GM21717 (cell line): ENCODE measurements at regions not wholly inside any gene's neighbourhood (a gene's known extent, or its start where the extent isn't known, plus 50 kb on each side); places are given as distances from the start of the nearest gene placed in this dataset.
"Not testable (repeated sequence)": the region's sequence is repeated elsewhere in the genome, so short reads cannot be mapped to it uniquely, and the experiment has no call there.

ENCODE experiments used
- ATAC-seq: cut with Tn5 transposase; IDR thresholded peaks from one replicate; pipeline ENCODE4 v1.9.1; 2021; ENCODE audit warnings: mild to moderate bottlenecking, moderate library complexity; ENCODE audit not compliant: unreplicated experiment

- no peak for ATAC-seq
Observed at GRCh38 chr5:106854922-106855321, 815.8 kb downstream of the EFNA5 start.

GRCh38 chr5:106854105-106854687 lies 816.5 kb downstream of the EFNA5 start:
- no peak for ATAC-seq

- ATAC-seq = no peak
Observed at GRCh38 chr5:106853266-106853665, 817.5 kb downstream of the EFNA5 start.

- no peak for ATAC-seq
Observed at GRCh38 chr5:106849266-106849665, 821.5 kb downstream of the EFNA5 start.

GRCh38 chr5:106843812-106844416 lies 826.8 kb downstream of the EFNA5 start:
- no peak for ATAC-seq

GRCh38 chr5:106833517-106833916 lies 837.2 kb downstream of the EFNA5 start:
- ATAC-seq = no peak

- no peak for ATAC-seq
Observed at GRCh38 chr5:106827061-106827460, 843.7 kb downstream of the EFNA5 start.

- no peak for ATAC-seq
Observed at GRCh38 chr5:106825374-106825773, 845.4 kb downstream of the EFNA5 start.

- no peak for ATAC-seq
Observed at GRCh38 chr5:106822851-106823250, 847.9 kb downstream of the EFNA5 start.

- ATAC-seq = no peak
Observed at GRCh38 chr5:106818552-106818951, 852.2 kb downstream of the EFNA5 start.

- no peak for ATAC-seq
Observed at GRCh38 chr5:106814961-106815360, 855.8 kb downstream of the EFNA5 start.

- no peak for ATAC-seq
Observed at GRCh38 chr5:106801554-106801953, 869.2 kb downstream of the EFNA5 start.

GRCh38 chr5:106797996-106798395 lies 872.7 kb downstream of the EFNA5 start:
- ATAC-seq = no peak

GRCh38 chr5:106796081-106796480 lies 874.7 kb downstream of the EFNA5 start:
- ATAC-seq = no peak

- no peak for ATAC-seq
Observed at GRCh38 chr5:106784846-106785245, 885.9 kb downstream of the EFNA5 start.

GRCh38 chr5:106780355-106780754 lies 890.4 kb downstream of the EFNA5 start:
- no peak for ATAC-seq

GRCh38 chr5:106776515-106776914 lies 894.2 kb downstream of the EFNA5 start:
- not testable (repeated sequence) for ATAC-seq

- no peak for ATAC-seq
Observed at GRCh38 chr5:106768392-106768791, 902.3 kb downstream of the EFNA5 start.

- ATAC-seq = no peak
Observed at GRCh38 chr5:106766916-106767315, 903.8 kb downstream of the EFNA5 start.

GRCh38 chr5:106759581-106759980 lies 911.2 kb downstream of the EFNA5 start:
- no peak for ATAC-seq

GRCh38 chr5:106759152-106759551 lies 911.6 kb downstream of the EFNA5 start:
- no peak for ATAC-seq

- ATAC-seq = no peak
Observed at GRCh38 chr5:106757672-106758071, 913.1 kb downstream of the EFNA5 start.

GRCh38 chr5:106755789-106756188 lies 914.9 kb downstream of the EFNA5 start:
- ATAC-seq = no peak
